ENCODE measurements at regions not wholly inside any gene's neighbourhood (a gene's known extent, or its start where the extent isn't known, plus 50 kb on each side); places are given as distances from the start of the nearest gene placed in this dataset.
"Not testable (repeated sequence)": the region's sequence is repeated elsewhere in the genome, so short reads cannot be mapped to it uniquely, and the experiment has no call there.

DNA sequence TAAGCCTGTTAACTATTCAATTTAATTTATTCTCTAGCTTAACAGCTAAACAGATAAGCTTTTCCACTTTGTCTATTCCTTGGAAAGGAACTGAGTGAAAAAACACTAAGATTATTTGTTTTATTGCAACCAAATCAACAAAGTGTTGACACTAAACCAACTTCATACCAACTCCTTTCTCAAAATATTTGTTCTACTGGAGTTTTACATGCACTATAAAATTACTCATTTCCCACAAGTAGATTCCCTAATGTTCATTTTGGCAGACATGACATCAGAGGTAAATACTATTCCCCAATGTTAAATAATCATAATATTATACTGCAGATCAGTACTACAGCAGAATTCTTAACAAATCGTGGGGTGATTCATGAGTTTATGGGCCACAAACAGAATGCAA, 231.4 kb downstream of the TTC6 start:
- no peak overlapping the region for H3K4me3 ChIP-seq (ENCODE audit: low read depth, low read length, poor library complexity, severe bottlenecking)
- no peaks in the 10 kb centered on the region for H3K9me3 ChIP-seq (ENCODE audit: low read depth, low read length, poor library complexity, severe bottlenecking)
- ChIA-PET POLR2A (ENCODE audit: low non-redundant PET) (no interaction called here), CTCF (no interaction called here)
- no TSS peak for BruUV-seq (replicated peaks)
- H3K27me3 ChIP-seq (replicated peaks; ENCODE audit: insufficient read depth, low read depth, low read length, poor library complexity): no peaks in the 10 kb centered on the region
- H3K4me1 ChIP-seq (ENCODE audit: insufficient read depth, low read length, poor library complexity, severe bottlenecking): no peaks in the 10 kb centered on the region
- no peak overlapping the region for H3K27ac ChIP-seq (ENCODE audit: low read depth, low read length, poor library complexity, severe bottlenecking)
- no peak for TF ChIP-seq EZH2 (IDR thresholded peaks at IDR 0.05; ENCODE audit: borderline replicate concordance, low read depth, low read length, poor library complexity, severe bottlenecking)
- TF ChIP-seq, protein P1, sequence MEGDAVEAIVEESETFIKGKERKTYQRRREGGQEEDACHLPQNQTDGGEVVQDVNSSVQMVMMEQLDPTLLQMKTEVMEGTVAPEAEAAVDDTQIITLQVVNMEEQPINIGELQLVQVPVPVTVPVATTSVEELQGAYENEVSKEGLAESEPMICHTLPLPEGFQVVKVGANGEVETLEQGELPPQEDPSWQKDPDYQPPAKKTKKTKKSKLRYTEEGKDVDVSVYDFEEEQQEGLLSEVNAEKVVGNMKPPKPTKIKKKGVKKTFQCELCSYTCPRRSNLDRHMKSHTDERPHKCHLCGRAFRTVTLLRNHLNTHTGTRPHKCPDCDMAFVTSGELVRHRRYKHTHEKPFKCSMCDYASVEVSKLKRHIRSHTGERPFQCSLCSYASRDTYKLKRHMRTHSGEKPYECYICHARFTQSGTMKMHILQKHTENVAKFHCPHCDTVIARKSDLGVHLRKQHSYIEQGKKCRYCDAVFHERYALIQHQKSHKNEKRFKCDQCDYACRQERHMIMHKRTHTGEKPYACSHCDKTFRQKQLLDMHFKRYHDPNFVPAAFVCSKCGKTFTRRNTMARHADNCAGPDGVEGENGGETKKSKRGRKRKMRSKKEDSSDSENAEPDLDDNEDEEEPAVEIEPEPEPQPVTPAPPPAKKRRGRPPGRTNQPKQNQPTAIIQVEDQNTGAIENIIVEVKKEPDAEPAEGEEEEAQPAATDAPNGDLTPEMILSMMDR (conservative IDR thresholded peaks at IDR 0.05; ENCODE audit: low read depth, low read length): no peak
- no peak for DNase-seq (ENCODE audit: low spot score)
- intact Hi-C loops (cut with micrococcal nuclease; ENCODE audit: unreplicated experiment): no loop called here
- no peaks in the 10 kb centered on the region for H3K36me3 ChIP-seq (ENCODE audit: insufficient read depth, low read length, poor library complexity, severe bottlenecking)

DNA sequence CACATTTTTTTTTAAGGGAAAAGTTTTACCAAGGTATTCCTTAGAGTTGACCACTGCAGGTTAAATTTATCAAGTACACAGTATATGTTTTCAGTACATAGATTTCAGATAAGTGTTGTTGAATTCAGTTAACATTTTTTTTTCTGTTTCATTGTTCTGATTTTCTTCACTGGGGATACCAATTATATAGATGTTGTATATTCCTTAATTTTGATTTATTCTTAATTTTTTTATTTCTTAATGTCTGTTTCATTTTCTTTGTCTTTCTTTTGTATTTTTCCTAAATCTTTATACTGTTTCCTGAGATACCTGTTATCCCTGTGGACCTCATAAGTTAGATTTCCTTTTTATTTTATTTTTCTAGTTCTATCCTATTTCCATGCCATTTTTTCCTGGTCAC, 234.8 kb downstream of the TTC6 start:
- no peak for DNase-seq (ENCODE audit: low spot score)
- ChIA-PET POLR2A (ENCODE audit: low non-redundant PET) (no interaction called here), CTCF (no interaction called here)
- Histone ChIP-seq H3K9me3 (ENCODE audit: low read depth, low read length, poor library complexity, severe bottlenecking) (peaks cover 4% of the 10 kb centered on the region), H3K27ac (ENCODE audit: low read depth, low read length, poor library complexity, severe bottlenecking) (no peak overlapping the region), H3K4me1 (ENCODE audit: insufficient read depth, low read length, poor library complexity, severe bottlenecking) (no peaks in the 10 kb centered on the region), H3K27me3 (replicated peaks; ENCODE audit: insufficient read depth, low read depth, low read length, poor library complexity) (no peaks in the 10 kb centered on the region), H3K4me3 (ENCODE audit: low read depth, low read length, poor library complexity, severe bottlenecking) (no peak overlapping the region), H3K36me3 (ENCODE audit: insufficient read depth, low read length, poor library complexity, severe bottlenecking) (no peaks in the 10 kb centered on the region)
- TF ChIP-seq, protein P1 (conservative IDR thresholded peaks at IDR 0.05; ENCODE audit: low read depth, low read length): no peak
- TF ChIP-seq EZH2 (IDR thresholded peaks at IDR 0.05; ENCODE audit: borderline replicate concordance, low read depth, low read length, poor library complexity, severe bottlenecking): no peak
- BruUV-seq (replicated peaks): no TSS peak
- intact Hi-C loops (cut with micrococcal nuclease; ENCODE audit: unreplicated experiment): no loop called here

DNA sequence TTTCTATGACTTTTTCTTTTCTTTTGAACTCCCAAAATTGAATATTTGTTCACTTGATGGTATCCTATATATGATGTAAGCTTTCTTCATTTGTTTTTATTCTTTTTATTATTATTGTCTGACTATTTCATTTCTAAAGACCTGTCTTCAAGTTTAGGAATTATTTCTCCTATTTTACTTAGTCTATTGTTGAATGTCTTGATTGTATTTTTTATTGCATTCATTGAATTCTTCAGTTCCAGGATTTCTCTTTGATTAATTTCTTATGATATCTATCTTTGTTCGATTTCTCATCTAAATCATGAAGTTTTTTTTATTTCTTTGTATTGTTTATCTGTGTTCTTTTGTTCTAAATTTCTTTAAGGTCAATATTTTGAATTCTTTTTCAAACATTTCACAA, 238.8 kb downstream of the TTC6 start:
- H3K4me3 ChIP-seq (ENCODE audit: low read depth, low read length, poor library complexity, severe bottlenecking): no peak overlapping the region
- POLR2A ChIA-PET (ENCODE audit: low non-redundant PET): no interaction called here
- intact Hi-C loops (cut with micrococcal nuclease; ENCODE audit: unreplicated experiment): no loop called here

DNA sequence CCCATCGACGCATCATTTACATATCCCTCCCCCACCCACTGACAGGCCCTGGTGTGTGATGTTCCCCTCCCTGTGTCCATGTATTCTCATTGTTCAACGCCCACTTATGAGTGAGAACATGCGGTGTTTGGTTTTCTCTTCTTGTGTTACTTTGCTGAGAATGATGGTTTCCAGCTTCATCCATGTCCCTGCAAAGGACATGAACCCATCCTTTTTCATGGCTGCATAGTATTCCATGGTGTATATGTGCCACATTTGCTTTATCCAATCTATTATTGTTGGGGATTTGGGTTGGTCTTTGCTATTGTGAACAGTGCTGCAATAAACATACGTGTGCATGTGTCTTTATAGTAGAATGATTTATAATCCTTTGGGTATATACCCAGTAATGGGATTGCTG, 243.3 kb downstream of the TTC6 start:
- CTCF ChIA-PET: not testable (repeated sequence)

More for the DNA sequence above, 238.8 kb downstream of the TTC6 start:
- H3K27ac ChIP-seq (ENCODE audit: low read depth, low read length, poor library complexity, severe bottlenecking): no peak overlapping the region
- no peaks in the 10 kb centered on the region for H3K4me1 ChIP-seq (ENCODE audit: insufficient read depth, low read length, poor library complexity, severe bottlenecking)
- no TSS peak for BruUV-seq (replicated peaks)
- CTCF ChIA-PET: no interaction called here
- H3K27me3 ChIP-seq (replicated peaks; ENCODE audit: insufficient read depth, low read depth, low read length, poor library complexity): no peaks in the 10 kb centered on the region
- no peaks in the 10 kb centered on the region for H3K36me3 ChIP-seq (ENCODE audit: insufficient read depth, low read length, poor library complexity, severe bottlenecking)
- H3K9me3 ChIP-seq (ENCODE audit: low read depth, low read length, poor library complexity, severe bottlenecking): peaks cover 4% of the 10 kb centered on the region
- DNase-seq (ENCODE audit: low spot score): no peak
- TF ChIP-seq, protein P1 (conservative IDR thresholded peaks at IDR 0.05; ENCODE audit: low read depth, low read length): no peak
- TF ChIP-seq EZH2 (IDR thresholded peaks at IDR 0.05; ENCODE audit: borderline replicate concordance, low read depth, low read length, poor library complexity, severe bottlenecking): no peak

DNA sequence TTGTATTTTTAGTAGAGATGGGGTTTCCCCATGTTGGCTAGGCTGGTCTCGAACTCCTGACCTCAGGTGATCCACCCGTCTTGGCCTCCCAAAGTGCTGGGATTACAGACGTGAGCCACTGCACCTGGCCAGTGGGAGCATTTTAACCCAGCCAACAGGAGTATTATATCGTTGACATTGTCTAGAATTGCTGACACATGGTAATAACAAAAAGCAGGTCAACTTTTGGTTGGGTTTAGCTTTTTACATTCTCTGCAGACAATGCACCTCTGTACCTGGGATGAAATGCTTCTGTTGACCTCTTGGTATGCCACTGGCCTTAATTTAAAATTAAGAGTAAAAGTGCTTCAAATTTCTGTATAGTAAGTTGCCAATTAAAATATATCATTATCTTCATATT, 245.6 kb downstream of the TTC6 start:
- CTCF ChIA-PET: interaction anchor here (0.7 kb wide), 1 partner anchor 283 kb away, joined by 5 read pairs; no protein-coding TSS in a partner anchor
- POLR2A ChIA-PET (ENCODE audit: low non-redundant PET); H3K4me1 ChIP-seq (ENCODE audit: insufficient read depth, low read length, poor library complexity, severe bottlenecking); BruUV-seq (replicated peaks); DNase-seq (ENCODE audit: low spot score); H3K27ac ChIP-seq (ENCODE audit: low read depth, low read length, poor library complexity, severe bottlenecking); H3K9me3 ChIP-seq (ENCODE audit: low read depth, low read length, poor library complexity, severe bottlenecking); H3K4me3 ChIP-seq (ENCODE audit: low read depth, low read length, poor library complexity, severe bottlenecking); H3K36me3 ChIP-seq (ENCODE audit: insufficient read depth, low read length, poor library complexity, severe bottlenecking); intact Hi-C loops (cut with micrococcal nuclease; ENCODE audit: unreplicated experiment); H3K27me3 ChIP-seq (replicated peaks; ENCODE audit: insufficient read depth, low read depth, low read length, poor library complexity): not testable (repeated sequence)

More for the DNA sequence above, 243.3 kb downstream of the TTC6 start:
- H3K36me3 ChIP-seq (ENCODE audit: insufficient read depth, low read length, poor library complexity, severe bottlenecking); H3K4me3 ChIP-seq (ENCODE audit: low read depth, low read length, poor library complexity, severe bottlenecking); POLR2A ChIA-PET (ENCODE audit: low non-redundant PET); H3K27ac ChIP-seq (ENCODE audit: low read depth, low read length, poor library complexity, severe bottlenecking); H3K27me3 ChIP-seq (replicated peaks; ENCODE audit: insufficient read depth, low read depth, low read length, poor library complexity); DNase-seq (ENCODE audit: low spot score); H3K9me3 ChIP-seq (ENCODE audit: low read depth, low read length, poor library complexity, severe bottlenecking); BruUV-seq (replicated peaks); intact Hi-C loops (cut with micrococcal nuclease; ENCODE audit: unreplicated experiment); H3K4me1 ChIP-seq (ENCODE audit: insufficient read depth, low read length, poor library complexity, severe bottlenecking): not testable (repeated sequence)
